ENCODE measurements at regions not wholly inside any gene's neighbourhood (a gene's known extent, or its start where the extent isn't known, plus 50 kb on each side); places are given as distances from the start of the nearest gene placed in this dataset.
"Not testable (repeated sequence)": the region's sequence is repeated elsewhere in the genome, so short reads cannot be mapped to it uniquely, and the experiment has no call there.

DNA sequence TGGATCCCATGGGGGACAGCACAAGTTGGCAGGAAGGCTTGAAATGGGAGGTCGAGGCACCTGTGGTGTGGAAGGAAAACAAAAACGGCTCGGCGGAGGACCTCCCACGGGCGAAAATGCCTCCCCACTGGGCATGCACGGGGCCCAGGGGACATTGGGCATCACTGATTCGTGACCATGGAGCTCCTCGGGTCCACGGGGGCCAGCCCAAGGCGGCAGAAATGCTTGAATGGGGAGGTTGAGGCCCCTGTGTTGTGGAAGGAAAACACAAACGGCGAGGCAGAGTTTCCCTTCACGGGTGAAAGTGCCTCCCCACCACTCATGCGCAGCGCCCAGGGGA lies 376.0 kb downstream of the ALG10 start:
- DNase-seq, result no peak

GRCh38 chr12:34398706-34399630 lies 376.7 kb downstream of the ALG10 start:
- DNase-seq, result no peak

DNA sequence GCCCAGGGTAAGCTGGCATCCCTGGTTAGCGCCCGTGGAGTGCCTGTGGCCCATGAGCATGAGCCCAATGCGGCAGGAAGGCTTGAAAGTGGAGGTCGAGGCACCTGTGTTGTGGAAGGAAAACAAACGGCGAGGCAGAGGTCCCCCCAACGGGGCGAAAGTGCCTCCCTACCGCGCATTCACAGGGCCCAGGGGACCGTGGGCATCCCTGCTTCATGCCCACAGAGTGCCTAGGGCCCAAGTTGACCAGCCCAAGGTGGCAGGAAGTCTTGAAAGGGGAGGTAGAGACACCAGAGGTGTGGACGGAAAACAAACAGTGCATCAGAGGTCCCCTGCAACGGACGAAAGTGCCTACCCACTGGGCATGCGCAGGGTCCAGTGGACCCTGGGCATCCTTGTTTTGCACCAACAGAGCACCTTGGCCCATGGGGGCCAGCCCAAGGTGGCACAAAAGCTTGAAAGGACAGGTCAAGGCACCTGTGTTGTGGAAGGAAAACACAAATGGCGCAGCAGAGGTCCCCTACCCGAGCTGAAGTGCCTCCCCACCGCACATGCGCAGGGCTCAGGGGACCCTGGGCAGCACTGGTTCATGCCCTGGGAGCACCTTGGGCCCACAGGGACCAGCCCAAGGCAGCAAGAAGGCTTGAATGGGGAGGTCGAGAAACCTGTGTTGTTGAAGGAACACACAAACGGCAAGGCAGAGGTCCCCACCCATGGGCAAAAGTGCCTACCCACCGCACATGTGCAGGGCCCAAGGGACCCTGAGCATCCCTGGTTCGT lies 377.5 kb downstream of the ALG10 start:
- no peak for DNase-seq

GRCh38 chr12:34400411-34400881 lies 378.1 kb downstream of the ALG10 start:
- no peak for DNase-seq

DNA sequence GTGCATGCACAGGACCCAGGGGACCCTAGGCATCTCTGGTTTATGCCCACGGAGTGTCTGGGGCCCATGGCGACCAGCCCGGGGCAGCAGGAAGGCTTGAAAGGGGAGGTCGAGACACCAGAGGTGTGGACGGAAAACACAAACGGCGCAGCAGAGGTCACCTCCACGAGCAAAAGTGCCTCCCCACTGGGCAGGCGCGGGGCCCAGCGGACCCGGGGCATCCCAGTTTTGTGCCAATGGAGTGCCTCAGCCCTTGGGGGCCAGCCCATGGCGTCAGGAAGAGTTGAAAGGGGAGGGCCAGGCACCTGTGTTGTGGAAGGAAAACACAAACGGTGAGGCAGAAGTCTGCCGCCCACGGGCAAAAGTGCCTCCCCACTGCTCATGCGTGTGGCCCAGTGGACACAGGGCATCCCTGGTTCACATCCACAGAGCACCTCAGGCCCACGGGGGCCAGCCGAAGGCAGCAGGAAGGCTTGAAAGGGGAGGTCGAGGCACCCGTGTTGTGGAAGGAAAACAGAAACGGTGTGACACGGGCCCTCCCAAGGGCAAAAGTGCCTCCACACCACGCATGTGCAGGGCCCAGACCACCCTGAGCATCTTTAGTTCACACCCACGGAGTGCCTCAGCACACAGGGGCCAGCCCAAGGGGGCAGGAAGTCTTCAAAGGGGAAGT lies 378.8 kb downstream of the ALG10 start:
- no peak for DNase-seq

DNA sequence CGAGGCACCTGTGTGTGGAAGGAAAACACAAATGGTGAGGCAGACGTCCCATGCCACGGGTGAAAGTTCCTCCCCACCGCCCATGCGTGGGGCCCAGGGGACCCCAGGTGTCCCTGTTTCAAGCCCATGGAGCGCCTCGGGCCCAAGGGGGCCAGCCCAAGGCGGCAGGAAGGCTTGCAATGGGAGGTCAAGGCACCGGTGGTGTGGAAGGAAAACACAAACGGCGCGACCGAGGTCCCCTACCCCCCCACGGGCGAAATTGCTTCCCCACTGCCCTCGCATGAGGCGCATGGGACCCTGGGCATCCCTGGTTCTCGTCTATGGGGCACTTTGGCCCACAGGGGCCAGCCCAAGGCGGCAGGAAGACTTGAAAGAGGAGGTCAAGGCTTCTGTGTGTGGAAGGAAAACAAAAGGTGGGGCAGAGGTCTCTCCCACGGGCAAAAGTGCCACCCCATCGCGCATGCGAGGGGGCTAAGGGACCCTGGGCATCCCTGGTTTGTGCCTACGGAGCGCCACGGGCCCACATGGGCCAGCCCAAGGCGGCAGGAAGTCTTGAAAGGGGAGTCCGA lies 379.4 kb downstream of the ALG10 start:
- DNase-seq, result no peak

DNA sequence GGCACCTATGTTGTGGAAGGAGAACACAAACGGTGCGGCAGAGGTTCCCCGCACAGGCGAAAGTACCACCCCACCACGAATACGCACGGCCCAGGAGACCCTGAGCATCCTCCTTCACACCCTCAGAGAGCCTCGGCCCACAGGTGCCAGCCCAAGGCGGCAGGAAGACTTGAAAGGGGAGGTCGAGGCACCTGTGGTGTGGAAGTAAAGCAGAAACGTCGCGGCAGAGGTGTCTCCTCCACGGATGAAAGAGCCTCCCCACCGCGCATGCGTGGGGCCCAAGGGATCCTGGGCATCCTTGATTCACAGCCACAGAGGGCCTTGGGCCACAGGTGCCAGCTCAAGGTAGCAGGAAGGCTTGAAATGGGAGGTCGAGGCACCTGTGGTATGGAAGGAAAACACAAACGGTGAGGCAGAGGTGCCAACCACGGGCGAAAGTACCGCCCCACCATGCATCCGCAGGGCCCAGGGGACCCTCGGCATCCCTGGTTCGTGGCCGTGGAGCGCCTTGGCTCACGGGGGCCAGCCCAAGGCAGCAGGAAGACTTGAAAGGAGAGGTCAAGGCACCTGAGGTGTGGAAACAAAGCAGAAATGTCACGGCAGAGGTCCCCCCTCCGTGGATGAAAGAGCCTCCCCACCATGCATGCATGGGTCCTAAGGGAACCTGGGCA lies 380.1 kb downstream of the ALG10 start:
- DNase-seq, result no peak

GRCh38 chr12:34402899-34403705 lies 380.8 kb downstream of the ALG10 start:
- DNase-seq, result no peak

DNA sequence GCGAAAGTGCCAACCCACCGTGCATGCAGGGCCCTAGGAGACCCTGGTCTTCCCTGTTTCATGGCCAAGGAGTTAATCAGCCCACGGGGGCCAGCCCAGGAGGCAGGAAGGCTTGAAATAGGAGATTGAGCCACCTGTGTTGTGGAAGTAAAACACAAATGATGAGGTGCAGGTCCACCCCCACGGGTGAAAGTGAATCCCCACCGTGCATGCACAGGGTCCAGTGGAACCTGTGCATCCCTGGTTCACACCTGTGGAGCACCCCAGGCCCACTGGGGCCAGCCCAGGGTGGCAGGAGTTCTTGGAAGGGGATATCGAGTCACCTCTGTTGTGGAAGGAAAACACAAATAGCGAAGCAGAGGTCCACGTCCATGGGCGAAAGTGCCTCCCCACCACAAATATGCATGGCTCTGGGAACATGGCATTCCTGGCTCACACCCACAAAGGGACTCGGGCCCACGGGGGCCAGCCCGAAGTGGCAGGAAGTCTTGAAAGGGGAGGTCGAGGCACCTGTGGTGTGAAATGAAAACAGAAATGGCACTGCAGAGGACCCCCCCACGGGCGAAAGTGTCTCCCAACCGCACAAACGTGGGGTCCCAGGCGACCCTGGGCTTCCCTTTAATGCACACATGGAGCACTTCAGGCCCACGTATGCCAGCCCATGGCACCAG lies 381.5 kb downstream of the ALG10 start:
- no peak for DNase-seq

DNA sequence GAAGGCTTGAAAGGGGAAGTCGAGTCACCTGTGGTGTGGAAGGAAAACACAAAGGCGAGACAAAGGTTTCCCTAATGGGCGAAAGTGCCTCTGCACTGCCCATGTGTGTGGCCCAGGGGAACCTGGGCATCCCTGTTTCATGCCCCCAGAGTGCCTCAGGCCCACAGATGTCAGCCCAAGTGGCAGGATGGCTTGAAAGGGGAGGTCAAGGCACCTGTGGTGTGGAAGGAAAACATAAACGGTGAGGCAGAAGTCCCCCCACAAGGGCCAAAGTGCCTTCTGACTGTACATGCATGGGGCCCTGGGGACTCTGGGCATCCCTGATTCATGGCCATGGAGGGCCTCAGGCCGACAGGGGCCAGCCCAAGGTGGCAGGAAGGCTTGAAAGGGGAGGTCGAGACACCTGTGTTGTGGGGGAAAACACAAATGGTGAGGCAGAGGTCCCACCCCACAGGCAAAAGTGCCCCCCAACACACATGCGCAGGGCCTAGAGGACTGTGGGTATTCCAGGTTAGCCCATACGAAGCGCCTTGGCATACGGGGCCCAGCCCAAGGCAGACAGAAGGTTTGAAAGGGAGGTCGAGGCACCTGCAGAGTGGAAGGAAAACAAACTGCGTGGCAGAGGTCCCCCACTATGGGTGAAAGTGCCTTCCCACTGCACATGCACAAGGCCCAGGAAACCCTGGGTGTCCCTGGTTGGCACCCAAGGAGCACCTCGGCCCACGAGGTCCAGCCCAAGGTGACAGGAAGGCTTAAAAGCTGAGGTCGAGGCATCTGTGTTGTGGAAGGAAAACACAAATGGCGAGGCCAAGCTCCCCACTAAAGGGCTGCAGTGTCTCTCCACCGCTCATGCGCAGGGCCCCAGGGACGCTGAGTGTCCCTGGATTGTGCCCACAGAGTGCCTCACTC lies 382.3 kb downstream of the ALG10 start:
- DNase-seq, result no peak

DNA sequence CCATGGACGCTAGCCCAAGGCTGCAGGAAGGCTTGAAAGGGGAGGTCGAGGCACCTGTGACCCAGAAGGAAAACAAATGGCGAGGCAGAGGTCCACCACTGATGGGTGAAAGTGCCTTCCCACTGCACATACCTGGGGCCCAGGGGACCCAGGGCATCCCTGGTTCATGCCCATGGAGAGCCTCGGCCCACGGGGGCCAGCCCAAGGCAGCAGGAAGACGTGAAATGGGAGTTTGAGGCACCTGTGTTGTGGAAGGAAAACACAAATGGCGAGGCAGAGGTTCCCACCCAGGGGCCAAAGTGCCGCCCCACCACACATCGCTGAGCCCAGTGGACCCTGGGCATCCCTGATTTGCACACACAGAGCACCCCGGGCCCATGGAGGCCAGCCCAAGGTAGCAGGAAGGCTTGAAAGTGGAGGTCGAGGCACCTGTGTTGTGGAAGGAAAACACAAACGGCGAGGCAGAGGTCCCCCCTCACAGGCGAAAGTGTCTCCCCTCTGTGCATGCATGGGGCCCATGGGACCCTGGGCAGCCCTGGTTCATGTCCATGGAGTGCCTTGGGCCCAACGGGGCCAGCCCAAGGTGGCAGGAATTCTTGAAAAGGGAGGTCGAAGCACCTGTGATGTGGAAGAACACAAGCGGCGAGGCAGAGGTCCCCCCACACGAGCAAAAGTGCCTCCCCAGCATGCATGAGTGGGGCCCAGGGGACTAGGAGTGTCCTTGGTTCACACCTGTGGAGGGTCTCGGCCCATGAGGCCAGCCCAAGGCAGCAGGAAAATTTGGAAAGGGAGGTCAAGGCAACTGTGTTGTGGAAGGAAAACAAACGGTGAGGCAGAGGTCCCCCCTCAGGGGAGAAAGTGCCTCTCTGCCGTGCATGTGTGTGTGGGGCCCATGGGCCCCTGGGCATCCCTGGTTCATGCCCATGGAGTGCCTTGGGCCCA lies 383.3 kb downstream of the ALG10 start:
- no peak for DNase-seq

- DNase-seq, result no peak
Observed at GRCh38 chr12:34406228-34406995, 384.1 kb downstream of the ALG10 start.

GRCh38 chr12:34406996-34407300 lies 384.7 kb downstream of the ALG10 start:
- DNase-seq, result no peak

GRCh38 chr12:34407813-34408212 lies 385.5 kb downstream of the ALG10 start:
- no peak for DNase-seq

- DNase-seq, result not testable (repeated sequence)
Observed at GRCh38 chr12:34431509-34431908, 409.2 kb downstream of the ALG10 start.

All from DMS 273 treated with DMSO at 0.1 percent for 48 hours (cell line).